T follicular helper cell (primary cell): ENCODE measurements at regions not wholly inside any gene's neighbourhood (a gene's known extent, or its start where the extent isn't known, plus 50 kb on each side); places are given as distances from the start of the nearest gene placed in this dataset.
"Not testable (repeated sequence)": the region's sequence is repeated elsewhere in the genome, so short reads cannot be mapped to it uniquely, and the experiment has no call there.

Experiments
- DNase-seq: peaks from one replicate; pipeline ENCODE4 v3.0.0-alpha.2; 2020; ENCODE audit warnings: low read depth

GRCh38 chrX:40530509-40530908 lies 50.3 kb upstream of the ATP6AP2 start:
- no peak for DNase-seq

- no peak for DNase-seq
These were observed 53.2 kb upstream of the ATP6AP2 start for GRCh38 chrX:40527543-40527942.

GRCh38 chrX:40526412-40526811 lies 54.4 kb upstream of the ATP6AP2 start:
- no peak for DNase-seq

- DNase-seq = not testable (repeated sequence)
These were observed 54.9 kb upstream of the ATP6AP2 start for GRCh38 chrX:40525901-40526300.

GRCh38 chrX:40524423-40524822 lies 56.3 kb upstream of the ATP6AP2 start:
- DNase-seq = no peak

GRCh38 chrX:40523852-40524251 lies 56.9 kb upstream of the ATP6AP2 start:
- no peak for DNase-seq

- DNase-seq = no peak
These were observed 58.8 kb upstream of the ATP6AP2 start for GRCh38 chrX:40521868-40522450.

GRCh38 chrX:40514376-40514775 lies 66.4 kb upstream of the ATP6AP2 start:
- DNase-seq = no peak

- no peak for DNase-seq
These were observed 66.9 kb upstream of the ATP6AP2 start for GRCh38 chrX:40513835-40514234.

- DNase-seq = no peak
These were observed 67.8 kb upstream of the ATP6AP2 start for GRCh38 chrX:40513012-40513411.

GRCh38 chrX:40511258-40511657 lies 69.5 kb upstream of the ATP6AP2 start:
- no peak for DNase-seq

GRCh38 chrX:40508560-40508959 lies 72.2 kb upstream of the ATP6AP2 start:
- no peak for DNase-seq

GRCh38 chrX:40506201-40506985 lies 74.4 kb upstream of the ATP6AP2 start:
- DNase-seq = no peak

- DNase-seq = no peak
These were observed 75.8 kb upstream of the ATP6AP2 start for GRCh38 chrX:40504801-40505605.

- DNase-seq = no peak
These were observed 77.7 kb upstream of the ATP6AP2 start for GRCh38 chrX:40503094-40503493.

GRCh38 chrX:40502688-40503087 lies 78.1 kb upstream of the ATP6AP2 start:
- DNase-seq = no peak

- DNase-seq = no peak
These were observed 79.5 kb upstream of the ATP6AP2 start for GRCh38 chrX:40501164-40501855.

GRCh38 chrX:40496728-40497127 lies 84.0 kb upstream of the ATP6AP2 start:
- no peak for DNase-seq

- DNase-seq = no peak
These were observed 85.1 kb upstream of the ATP6AP2 start for GRCh38 chrX:40495659-40496058.

GRCh38 chrX:40494005-40494404 lies 86.8 kb upstream of the ATP6AP2 start:
- no peak for DNase-seq

- no peak for DNase-seq
These were observed 92.5 kb upstream of the ATP6AP2 start for GRCh38 chrX:40488296-40488695.

GRCh38 chrX:40485973-40486372 lies 94.8 kb upstream of the ATP6AP2 start:
- DNase-seq = no peak
